HG03520 (cell line): ENCODE measurements at regions not wholly inside any gene's neighbourhood (a gene's known extent, or its start where the extent isn't known, plus 50 kb on each side); places are given as distances from the start of the nearest gene placed in this dataset.

Experiments used
- ATAC-seq: cut with Tn5 transposase; IDR thresholded peaks from one replicate; pipeline ENCODE4 v1.9.1; 2021; ENCODE audit warnings: mild to moderate bottlenecking, moderate library complexity; ENCODE audit not compliant: unreplicated experiment

DNA sequence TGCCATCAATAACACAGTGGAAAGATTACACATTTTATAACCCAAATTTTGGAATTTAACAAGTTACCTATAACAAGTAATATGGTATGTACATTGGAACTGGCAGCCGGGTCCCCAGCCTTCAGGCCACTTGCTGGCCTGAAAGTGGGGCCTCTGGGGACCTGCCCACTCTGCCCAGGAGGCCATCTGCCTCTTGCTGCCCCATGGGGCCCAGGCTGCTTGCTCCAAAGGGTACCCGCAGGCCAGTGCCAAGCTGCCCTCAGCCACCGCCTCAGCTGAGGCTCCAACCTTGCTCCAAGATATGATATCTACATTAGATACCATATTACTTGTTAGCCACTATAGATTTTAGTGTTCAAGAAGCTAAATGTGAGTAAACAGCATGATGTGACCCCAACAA, 120.8 kb upstream of the TMEFF2 start:
- ATAC-seq, result no peak

DNA sequence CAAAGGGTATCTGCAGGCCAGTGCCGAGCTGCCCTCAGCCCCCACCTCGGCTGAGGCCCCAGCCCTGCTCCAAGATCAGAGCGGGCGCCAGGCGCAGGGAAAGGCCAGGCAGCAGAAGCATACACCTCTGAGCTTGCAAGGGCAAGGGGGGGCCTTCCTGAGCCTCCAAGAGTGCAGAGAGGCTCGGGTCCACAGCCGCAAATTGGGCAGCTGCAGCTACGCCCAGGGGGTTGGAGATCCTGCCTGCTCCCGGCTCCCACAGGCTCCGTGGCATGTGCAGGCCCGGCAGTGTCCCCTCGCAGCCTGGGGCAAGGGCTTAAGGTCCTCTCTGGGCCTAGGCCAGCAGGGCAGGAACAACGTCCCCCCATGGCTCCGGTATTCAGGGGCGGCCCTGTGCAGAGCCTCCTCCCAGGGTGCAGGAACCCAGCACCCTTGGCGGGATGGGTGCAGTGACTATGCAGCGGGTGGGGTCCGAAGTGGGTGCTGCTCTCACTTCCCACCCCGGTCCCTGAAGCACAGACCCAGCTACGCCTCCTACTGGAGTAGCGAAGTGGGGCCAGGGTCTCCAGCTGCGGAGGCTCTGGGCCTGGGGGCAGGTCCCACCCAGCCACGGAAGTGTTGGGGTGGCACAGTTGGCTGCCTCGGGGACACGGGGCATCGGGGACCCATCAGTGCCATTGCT, 120.2 kb upstream of the TMEFF2 start:
- ATAC-seq, result no peak

DNA sequence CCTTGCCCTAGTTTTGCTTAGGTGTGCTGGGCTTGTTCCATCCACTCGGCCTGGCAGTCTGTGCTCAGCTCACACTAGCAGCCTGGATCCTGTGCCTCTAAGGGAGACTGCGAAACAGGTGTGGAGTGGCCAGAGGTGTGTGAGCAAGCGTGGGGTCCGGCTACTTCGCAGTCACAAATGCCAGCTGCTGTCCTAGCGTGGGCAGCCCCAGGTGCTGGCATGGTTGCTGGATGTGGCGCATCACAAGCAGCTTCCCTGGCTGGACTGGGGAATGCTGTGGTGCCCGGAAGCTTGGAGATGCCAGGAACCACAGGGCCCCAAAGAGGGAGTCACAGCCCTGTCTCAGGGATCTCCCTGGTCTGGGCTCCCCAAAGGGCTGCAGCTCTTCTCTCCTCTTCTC, 119.0 kb upstream of the TMEFF2 start:
- ATAC-seq, result no peak

DNA sequence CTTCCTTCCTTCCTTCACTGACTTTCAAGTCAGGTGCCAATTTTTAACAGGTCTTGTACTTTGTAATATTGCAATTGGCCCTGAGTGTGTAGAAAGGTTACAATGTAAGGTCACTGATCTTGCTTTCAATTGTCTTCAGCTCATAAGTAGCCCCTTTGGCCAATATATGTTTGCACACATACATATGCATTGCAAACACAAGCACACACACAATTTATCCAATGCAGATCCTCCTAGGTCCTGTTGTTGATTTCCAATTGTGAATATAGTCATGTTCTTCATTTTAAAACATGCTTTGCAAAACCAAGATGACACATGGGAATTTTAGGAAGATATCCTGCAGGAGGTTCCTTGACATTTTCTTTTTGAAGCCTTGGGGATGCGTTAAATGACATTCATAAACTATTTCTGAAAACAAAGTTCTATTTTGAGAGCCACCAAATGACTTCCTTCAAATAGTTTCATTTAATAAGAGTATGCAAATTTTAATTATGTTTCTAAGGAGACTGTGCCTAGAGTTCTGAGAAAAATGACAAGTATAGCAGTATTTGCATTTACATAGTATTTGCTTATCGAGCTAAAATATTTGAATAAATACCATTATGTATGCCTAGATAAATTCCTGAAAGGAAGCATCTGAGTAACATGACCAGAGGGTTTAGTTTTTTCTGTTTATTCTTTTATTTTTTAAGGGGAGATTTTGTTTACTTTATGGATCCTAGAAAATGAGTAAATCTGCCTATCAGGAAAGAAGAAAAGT, 117.1 kb upstream of the TMEFF2 start:
- no peak for ATAC-seq

DNA sequence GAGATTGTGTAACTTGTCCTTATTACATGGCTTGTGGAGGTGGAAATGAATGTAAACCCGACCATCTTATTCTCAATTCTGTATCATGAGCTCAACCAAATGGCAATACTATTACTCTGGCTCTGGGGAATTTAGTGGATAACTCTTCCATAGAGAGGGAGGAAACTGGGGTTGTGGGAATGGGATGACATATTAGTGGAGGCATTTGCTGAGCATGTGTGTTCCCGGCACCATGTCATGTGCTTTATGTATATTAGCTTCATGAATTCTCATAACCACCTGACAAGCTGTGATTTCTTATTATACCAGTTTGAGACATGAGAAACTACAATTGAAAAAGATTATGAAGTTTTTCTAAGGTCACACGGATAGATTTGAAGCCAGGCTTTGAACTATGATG, 112.8 kb upstream of the TMEFF2 start:
- no peak for ATAC-seq

DNA sequence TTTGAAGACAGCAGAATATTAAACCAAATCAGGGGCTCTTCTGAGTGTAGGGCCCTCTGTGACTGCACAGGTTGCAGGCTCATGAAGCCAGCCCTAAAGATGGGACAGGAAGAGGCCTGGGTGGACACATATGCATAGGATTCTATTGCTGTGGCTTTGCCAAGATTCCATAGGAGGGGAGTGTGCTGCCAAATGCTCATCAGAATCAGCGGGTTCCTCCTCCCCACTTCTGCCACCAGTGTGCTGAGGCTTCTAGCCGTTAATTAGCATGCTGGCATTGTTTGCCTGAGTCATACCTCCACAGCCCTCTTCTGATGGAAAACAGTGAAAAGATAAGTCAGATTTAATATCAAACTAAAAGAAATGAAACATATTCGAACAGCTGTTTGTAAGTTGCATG, 103.9 kb upstream of the TMEFF2 start:
- no peak for ATAC-seq

DNA sequence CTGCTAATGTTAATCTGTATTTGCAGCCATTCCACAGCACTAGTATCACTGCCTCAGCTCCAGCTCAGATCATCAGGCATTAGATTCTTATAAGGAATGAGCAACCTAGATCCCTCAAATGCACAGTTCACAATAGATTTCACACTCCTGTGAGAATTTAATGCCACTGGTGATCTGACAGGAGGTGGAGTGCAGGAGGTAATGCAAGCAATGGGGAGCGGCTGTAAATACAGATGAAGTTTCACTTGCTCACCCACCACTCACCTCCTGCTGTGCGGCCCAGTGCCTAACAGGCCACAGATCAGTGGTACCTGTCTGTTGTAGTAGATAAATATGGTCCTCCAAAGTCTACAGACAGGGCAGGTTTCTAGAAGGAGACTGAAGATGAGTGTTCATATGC, 97.7 kb upstream of the TMEFF2 start:
- no peak for ATAC-seq

DNA sequence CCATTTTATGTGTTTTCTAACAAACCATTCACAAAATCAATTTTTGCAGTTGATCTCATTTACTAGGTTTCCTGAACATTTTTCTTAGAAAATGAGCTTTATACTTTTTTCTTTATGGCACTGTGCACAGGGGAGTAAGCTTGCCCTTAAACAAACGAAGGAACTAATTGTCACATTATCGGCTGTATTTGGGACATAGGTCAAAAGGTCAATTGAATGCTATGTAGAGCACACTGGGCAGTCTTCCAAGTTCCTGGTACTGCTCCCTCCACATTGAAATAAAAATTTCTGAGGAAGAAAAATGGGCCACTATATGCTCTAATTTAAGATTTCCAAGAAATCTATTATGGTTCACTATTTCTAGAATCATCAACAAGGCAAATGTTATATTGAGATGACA, 93.6 kb upstream of the TMEFF2 start:
- ATAC-seq, result no peak

DNA sequence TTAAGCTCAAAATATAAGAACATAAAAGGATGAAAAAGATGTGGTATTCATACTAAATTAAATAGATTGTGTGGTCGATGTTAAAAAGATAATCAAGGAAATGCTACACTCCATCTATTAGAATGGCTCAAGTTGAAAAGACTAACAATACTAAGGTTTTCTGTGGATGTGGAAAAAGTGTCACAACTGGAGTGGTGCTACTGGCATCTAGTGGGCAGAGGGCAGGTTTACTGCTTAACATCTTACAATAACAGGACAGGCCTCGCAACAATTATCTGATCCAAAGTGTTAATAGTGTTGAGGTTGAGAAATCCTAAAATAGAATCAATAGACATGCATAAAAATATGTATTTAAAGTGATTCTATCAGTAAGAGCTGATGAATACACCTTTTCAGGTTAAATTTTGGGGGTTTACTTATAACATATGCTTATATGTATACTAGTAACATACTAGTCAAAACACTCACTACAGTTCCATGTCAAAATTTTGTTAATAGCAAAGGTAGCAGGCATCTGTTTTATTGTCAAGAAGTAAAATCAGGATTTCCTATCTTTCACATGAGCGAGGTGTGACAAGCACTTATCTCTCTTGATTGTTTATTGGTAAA, 91.5 kb upstream of the TMEFF2 start:
- ATAC-seq, result no peak

DNA sequence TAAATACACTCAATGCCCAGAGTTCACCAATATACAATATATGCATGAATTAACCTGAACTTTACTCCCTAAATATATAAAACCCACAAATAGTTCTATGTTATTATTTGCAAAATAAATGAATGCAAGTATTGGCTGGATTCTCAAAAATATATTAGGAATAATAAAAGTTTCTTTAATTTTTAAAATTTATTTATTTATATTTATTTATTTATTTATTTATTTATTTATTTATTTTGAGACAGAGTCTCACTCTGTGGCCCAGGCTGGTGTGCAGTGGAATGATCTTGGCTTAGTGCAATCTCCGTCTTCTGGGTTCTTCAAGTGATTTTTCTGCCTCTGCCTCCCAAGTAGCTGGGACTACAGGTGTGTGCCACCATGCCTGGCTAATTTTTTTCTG, 88.7 kb upstream of the TMEFF2 start:
- no peak for ATAC-seq

DNA sequence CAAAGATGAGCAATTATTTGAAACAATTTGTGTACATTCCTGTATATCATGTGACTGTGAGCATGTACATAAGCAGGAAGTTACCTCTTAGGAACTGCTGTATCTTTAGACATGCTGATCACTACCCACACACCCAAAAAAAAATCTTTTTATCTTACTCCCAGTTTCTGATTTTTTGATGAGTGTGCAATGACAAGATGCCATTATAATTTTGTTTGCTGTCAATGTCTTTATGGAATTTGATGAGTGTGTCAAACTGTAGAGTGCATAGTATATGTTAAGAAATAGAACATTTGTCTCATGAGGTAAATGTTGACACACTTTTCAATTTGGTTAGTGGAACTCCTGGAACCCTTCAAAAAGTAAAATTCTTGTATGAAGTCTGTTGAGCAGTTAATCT, 84.0 kb upstream of the TMEFF2 start:
- ATAC-seq, result no peak

DNA sequence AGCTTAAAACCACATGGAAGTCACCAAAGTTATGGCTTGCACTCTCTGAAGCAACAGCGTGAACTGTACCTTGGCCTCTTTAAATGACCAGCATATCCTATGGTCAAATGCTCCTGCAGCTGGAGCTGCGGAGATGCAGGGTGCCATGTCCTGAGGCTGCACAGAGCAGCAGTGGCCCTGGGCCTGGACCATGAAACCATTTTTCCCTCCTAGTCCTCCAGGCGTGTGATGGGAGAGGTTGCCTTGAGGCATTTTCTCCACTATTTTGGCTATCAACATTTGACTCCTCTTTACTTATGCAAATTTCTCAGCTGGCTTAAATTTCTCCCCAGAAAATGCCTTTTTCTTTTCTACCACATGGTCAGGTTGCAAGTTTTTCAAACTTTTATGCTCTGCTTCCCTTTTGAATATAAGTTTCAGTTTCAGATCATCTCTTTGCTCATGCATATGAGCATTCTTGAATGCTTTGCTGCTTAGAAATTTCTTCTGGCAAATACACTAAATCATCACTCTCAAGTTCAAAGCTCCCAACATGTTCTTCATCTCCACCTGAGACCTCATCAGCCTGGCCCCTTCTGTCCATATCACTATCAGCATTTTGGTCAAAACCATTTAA, 82.9 kb upstream of the TMEFF2 start:
- no peak for ATAC-seq

DNA sequence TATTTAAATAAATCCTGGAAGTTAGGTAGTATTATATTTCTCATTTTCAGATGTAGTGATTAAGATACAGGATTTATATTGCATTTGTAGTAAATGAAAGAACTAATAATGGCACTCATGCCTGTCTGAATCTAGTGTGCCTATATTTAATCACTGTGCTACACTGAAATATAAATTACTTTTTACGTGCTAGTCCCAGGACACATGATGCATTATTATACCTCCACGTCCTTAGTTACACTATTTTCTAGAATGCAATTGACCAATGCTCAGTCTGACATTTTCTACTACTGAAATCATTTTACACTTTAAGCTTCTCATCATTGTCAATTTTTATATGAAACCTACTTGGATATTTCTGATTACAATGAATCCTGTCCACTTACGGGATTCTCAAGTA, 80.9 kb upstream of the TMEFF2 start:
- no peak for ATAC-seq

DNA sequence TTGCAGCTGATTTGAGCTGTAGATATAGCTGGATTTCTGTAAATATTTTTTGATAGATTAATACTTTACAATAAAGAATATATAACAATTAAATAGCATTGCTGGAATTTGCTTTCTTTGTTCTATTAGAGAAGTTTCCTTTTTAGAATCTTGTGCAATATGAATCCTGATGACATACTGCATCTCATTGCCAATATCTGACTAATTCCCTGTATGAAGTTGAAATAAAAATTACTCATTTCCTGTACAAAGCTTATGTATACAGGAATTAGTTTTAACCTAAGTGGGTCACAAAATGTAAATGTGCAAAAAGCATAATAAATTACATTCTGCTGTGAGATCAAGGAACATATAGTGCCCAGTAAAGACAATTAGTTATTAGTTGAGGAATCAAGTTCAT, 72.8 kb upstream of the TMEFF2 start:
- ATAC-seq, result no peak

DNA sequence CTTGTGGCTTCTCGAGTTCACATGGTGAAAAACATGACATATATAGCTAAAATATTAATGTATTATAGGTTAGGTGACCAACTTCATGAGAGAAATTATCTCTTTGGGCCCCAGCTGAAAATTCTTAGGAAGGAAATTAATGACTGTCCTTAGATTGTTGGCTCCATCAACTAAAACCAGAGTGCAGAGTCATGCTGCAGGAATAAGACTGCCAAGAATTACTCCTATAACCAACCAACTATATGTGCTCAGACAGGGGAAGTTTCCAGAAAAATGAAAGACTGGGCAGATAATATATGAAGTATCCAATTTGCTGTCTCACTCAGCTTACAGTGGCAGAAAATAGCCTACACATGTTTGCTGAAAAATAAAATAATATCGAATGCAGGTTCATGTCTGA, 71.0 kb upstream of the TMEFF2 start:
- ATAC-seq, result no peak

DNA sequence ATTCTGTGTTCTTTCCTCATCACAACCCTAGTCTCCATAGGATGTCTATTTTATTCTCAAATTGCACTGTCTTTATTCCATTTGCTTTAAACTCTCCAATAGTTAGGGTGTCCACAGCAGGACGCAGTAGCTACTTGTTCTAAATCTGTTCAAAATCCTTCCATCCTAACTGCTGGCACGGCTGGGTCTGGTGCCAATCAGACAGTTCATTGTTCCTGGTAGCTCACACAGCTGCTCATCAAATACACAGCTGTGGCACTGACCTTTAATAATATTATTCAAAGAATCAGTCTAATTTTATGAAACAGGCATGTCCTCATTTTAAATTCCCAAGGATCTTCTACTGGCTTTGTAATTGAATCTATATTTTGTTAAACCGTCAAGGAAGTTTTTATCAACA, 59.7 kb upstream of the TMEFF2 start:
- ATAC-seq, result no peak

DNA sequence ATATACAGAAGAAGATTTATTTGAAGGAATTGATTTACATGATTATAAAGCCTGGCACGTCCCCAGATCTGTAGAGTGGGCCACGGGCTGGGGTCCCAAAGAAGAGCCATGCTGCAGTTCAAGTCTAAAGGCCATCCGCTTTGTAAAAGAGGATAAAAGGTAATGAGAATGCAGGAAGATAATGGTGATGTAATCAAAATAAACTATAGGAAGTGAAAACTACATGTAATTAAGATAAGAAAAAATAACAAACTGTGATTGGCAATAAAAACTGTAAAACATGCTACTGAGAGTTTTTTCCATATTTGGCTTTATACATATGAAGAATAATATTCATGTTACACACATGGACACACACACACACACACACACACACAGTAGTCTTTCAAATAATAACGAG, 59.0 kb upstream of the TMEFF2 start:
- no peak for ATAC-seq

DNA sequence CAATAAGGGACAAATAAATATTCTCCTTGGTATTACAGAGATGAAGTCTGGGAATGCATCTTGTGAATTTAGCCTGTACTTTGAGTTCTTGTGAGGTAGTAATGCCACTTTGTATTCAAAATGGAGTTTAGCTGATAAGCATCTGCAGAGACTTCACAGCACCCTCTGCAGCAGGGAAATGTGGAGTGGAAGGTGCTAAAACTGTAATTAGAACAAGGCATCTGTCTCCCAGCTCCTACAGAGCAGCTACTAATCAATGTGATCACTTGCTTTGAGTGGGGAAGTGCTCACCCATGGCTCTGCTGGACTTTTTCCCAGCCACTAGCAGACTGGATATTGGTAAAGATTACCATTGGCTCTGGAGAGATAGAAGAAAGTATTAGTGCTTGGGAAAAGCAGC, 56.2 kb upstream of the TMEFF2 start:
- no peak for ATAC-seq

DNA sequence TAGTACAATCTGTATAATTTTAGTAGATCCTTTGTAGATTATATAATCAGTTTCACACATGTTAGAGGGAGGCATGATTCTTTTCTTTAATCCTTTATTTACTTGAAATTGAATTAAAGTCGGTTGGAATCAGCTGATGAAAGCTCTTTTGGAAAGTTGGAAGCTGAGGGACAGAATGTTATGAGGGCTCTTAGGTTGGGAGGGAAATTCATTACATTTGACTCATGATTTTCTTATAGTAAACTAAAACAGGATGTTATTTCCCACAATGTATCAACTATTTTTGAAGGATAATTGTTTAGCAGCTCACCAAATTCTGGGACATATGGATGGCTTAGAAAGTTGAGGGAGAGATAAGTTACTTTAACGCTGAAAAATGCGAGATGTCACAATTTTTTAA, 52.7 kb upstream of the TMEFF2 start:
- ATAC-seq, result no peak

DNA sequence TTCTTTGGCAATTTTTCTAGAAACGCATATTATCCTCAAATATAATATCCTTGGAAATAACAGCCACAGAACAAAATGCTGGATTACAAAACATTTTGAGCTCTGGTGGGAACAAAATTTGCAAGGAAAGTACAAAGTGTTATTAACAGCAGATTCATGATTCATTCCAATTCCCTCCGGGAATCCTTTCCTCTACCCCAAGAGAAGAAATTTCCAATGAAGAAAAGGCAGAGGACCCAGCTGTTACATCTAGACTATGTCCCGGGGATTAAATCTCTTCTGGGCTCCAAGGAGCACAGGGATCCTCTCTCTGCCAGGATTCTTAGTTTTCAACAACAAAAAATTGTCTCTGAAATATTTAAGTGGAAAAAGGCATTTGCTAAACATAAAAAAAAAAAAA, 51.6 kb upstream of the TMEFF2 start:
- no peak for ATAC-seq

DNA sequence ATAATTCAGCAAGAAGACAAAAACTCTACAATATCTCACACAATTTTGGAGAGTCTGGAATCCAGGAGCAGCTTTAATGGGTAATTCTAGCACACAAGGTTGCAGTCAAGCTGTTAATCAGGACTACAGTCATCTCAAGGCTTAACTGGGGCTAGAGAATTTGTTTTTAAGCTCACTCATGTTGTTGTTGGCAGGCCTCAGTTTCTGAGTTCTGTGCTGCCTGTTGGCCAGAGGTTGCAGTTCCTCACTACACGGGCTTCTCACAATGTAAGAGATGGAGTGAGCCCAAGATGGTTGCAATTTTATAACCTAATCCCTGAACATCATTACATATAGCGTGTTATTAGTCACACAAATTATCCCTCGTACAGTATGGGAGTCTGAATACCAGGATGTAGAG, 50.6 kb upstream of the TMEFF2 start:
- ATAC-seq, result no peak
